OCI-LY7 (cell line): ENCODE measurements at regions not wholly inside any gene's neighbourhood (a gene's known extent, or its start where the extent isn't known, plus 50 kb on each side); places are given as distances from the start of the nearest gene placed in this dataset.
"Not testable (repeated sequence)": the region's sequence is repeated elsewhere in the genome, so short reads cannot be mapped to it uniquely, and the experiment has no call there.

Source experiments
- BruUV-seq: library from RNA; stranded (reverse); fragments of 400-500 nt; replicated peaks from 2 replicates; lab custom pipeline; 2021; lab: Mats Ljungman, UMichigan
- CTCF ChIA-PET: fragments of 300-600 bp; sonication (Branson Sonifier 250); formaldehyde crosslinking; loops from one replicate; lab custom pipeline; 2022; ENCODE audit warnings: antibody characterized with exemption; ENCODE audit not compliant: unreplicated experiment; lab: Charles Lee
- POLR2A ChIA-PET: fragments of 300-600 bp; sonication (Branson Sonifier 250); formaldehyde crosslinking; loops from one replicate; lab custom pipeline; 2022; ENCODE audit warnings: antibody characterized with exemption; lab: Charles Lee
- DNase-seq: peaks from one replicate; pipeline ENCODE4 v3.0.0-alpha.2; 2015; ENCODE audit warnings: low spot score
- H2AFZ ChIP-seq: fragments of 200-600 bp; sonication (generic), shearing (Covaris generic); 2 replicates; pipeline ENCODE4 v1.6.1; 2014; ENCODE audit warnings: mild to moderate bottlenecking, antibody characterized with exemption, low read length, moderate library complexity
- H3K27ac ChIP-seq: fragments of 200-600 bp; sonication (generic); 2 replicates; pipeline ENCODE4 v1.5.1; 2014; ENCODE audit warnings: mixed run types, low read depth, mild to moderate bottlenecking, moderate library complexity, low read length, inconsistent platforms; ENCODE audit not compliant: poor library complexity, severe bottlenecking
- H3K36me3 ChIP-seq: fragments of 200-600 bp; sonication (generic); 2 replicates; pipeline ENCODE4 v1.6.1; 2014; ENCODE audit warnings: mild to moderate bottlenecking, antibody characterized with exemption, low read length, moderate library complexity, mixed read lengths; ENCODE audit not compliant: insufficient read depth
- H3K4me1 ChIP-seq: fragments of 200-600 bp; sonication (generic); 2 replicates; pipeline ENCODE4 v1.5.1; 2014; ENCODE audit warnings: mild to moderate bottlenecking, low read length; ENCODE audit not compliant: insufficient read depth, poor library complexity, severe bottlenecking
- H3K4me2 ChIP-seq: fragments of 200-600 bp; sonication (generic); 2 replicates; pipeline ENCODE4 v1.6.1; 2014; ENCODE audit warnings: mild to moderate bottlenecking, low read length
- H3K4me3 ChIP-seq: fragments of 200-600 bp; sonication (generic); 2 replicates; pipeline ENCODE4 v1.5.1; 2014; ENCODE audit warnings: mild to moderate bottlenecking, low read depth, low read length; ENCODE audit not compliant: poor library complexity, severe bottlenecking
- H3K79me2 ChIP-seq: fragments of 200-600 bp; sonication (generic); 2 replicates; pipeline ENCODE4 v1.6.1; 2016; ENCODE audit warnings: low read depth, mild to moderate bottlenecking, low read length, moderate library complexity, mixed read lengths; ENCODE audit not compliant: insufficient read depth
- H3K9me2 ChIP-seq: fragments of 200-600 bp; sonication (generic); 2 replicates; pipeline ENCODE4 v1.6.1; 2016; ENCODE audit warnings: mild to moderate bottlenecking, low read length, mixed read lengths; ENCODE audit not compliant: insufficient read depth
- H3K9me3 ChIP-seq: fragments of 200-600 bp; sonication (generic); 2 replicates; pipeline ENCODE4 v1.6.1; 2014; ENCODE audit warnings: mild to moderate bottlenecking, mixed run types, low read length, mixed read lengths
- H4K20me1 ChIP-seq: fragments of 200-600 bp; sonication (generic); 2 replicates; pipeline ENCODE4 v1.6.1; 2014; ENCODE audit warnings: mild to moderate bottlenecking, antibody characterized with exemption, low read length, moderate library complexity, mixed read lengths; ENCODE audit not compliant: insufficient read depth
- EZH2phosphoT487 ChIP-seq: fragments of 200-600 bp; sonication (generic); IDR thresholded peaks from 2 replicates; pipeline ENCODE4 v1.6.1; 2018; ENCODE audit warnings: low read depth, borderline replicate concordance, mild to moderate bottlenecking, mixed run types, antibody characterized with exemption, low read length, moderate library complexity, mixed read lengths
- intact Hi-C: fragments of 100-400 bp; cut with micrococcal nuclease; formaldehyde crosslinking; loops from one replicate; pipeline ENCODE4 v1.10.0; 2022; ENCODE audit not compliant: unreplicated experiment
- TF ChIP-seq, protein P1 (sequence below): fragments of 200-600 bp; sonication (generic); conservative IDR thresholded peaks from 2 replicates; pipeline ENCODE4 v1.5.1; 2014; ENCODE audit warnings: mild to moderate bottlenecking, antibody characterized with exemption, low read length, moderate library complexity, mixed read lengths

DNA sequence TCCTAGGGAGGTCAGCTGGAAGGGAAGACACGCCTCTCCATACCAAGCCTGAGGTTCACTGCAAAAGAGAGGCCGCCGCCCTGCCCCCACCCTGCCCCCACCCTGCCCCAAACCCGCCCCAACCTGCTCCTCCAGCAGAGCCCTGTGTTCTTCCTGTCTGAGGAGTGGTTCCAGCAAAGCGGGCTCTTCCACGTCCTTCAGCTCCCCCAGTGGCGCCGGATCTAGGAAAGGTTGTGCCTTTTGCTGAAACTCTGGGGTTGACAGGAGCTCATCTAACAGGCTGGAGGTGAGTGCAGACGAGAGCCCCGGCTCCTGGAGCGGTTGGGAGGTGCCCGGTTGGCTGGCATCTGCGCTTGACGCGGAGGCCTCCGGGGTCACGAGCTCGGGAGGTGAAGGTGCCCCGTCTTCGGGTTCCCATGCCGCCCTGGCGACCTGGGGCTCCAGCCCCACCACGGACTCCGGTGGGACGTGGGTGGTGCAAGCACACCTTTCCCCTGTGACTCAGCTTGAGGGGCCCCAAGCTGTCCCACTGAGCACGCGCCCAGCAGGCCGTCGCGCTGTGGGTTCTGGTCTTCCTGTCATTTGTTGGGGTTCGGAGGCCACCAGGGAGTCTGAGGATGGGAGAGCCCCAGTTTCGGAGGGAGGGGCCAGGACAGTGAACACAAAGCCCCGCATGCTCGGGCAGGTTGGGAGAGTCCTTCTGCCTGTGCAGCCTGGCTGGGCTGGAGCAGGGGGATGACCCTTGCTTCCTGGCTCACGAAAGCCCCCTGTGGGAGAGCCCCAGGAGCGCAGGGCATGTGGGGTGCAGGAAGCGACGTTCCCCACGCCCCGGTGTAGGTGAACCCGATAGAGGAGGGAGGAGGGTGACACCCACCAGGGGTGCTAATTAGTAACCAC is 1467.1 kb downstream of the FOXD4L5 start:
- no peaks in the 10 kb centered on the region for H4K20me1 ChIP-seq
- ChIA-PET POLR2A (interaction anchor here (1.0 kb wide), 2 partner anchors 1017 to 1019 kb away, joined by 3 to 4 read pairs; no protein-coding TSS in a partner anchor), CTCF (interaction anchor here (0.7 kb wide), 1 partner anchor 1017 kb away, joined by 4 read pairs; no protein-coding TSS in a partner anchor)
- no peak overlapping the region; the same call in 1 of the 2 replicates for H2AFZ ChIP-seq
- H3K4me2 ChIP-seq: peak overlapping the region; percentile 71
- H3K27ac ChIP-seq: peak overlapping the region; percentile 23
- intact Hi-C loops: no loop called here
- H3K9me2 ChIP-seq: no peaks in the 10 kb centered on the region
- BruUV-seq: no TSS peak
- H3K4me1 ChIP-seq: peaks cover 11% of the 10 kb centered on the region
- no peaks in the 10 kb centered on the region for H3K9me3 ChIP-seq
- no peaks in the 10 kb centered on the region for H3K79me2 ChIP-seq
- H3K4me3 ChIP-seq: peak overlapping the region; percentile 62
- no peaks in the 10 kb centered on the region for H3K36me3 ChIP-seq
- no peak for TF ChIP-seq EZH2phosphoT487
- TF ChIP-seq, protein P1, sequence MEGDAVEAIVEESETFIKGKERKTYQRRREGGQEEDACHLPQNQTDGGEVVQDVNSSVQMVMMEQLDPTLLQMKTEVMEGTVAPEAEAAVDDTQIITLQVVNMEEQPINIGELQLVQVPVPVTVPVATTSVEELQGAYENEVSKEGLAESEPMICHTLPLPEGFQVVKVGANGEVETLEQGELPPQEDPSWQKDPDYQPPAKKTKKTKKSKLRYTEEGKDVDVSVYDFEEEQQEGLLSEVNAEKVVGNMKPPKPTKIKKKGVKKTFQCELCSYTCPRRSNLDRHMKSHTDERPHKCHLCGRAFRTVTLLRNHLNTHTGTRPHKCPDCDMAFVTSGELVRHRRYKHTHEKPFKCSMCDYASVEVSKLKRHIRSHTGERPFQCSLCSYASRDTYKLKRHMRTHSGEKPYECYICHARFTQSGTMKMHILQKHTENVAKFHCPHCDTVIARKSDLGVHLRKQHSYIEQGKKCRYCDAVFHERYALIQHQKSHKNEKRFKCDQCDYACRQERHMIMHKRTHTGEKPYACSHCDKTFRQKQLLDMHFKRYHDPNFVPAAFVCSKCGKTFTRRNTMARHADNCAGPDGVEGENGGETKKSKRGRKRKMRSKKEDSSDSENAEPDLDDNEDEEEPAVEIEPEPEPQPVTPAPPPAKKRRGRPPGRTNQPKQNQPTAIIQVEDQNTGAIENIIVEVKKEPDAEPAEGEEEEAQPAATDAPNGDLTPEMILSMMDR: no peak
- peak; percentile 49 for DNase-seq

DNA sequence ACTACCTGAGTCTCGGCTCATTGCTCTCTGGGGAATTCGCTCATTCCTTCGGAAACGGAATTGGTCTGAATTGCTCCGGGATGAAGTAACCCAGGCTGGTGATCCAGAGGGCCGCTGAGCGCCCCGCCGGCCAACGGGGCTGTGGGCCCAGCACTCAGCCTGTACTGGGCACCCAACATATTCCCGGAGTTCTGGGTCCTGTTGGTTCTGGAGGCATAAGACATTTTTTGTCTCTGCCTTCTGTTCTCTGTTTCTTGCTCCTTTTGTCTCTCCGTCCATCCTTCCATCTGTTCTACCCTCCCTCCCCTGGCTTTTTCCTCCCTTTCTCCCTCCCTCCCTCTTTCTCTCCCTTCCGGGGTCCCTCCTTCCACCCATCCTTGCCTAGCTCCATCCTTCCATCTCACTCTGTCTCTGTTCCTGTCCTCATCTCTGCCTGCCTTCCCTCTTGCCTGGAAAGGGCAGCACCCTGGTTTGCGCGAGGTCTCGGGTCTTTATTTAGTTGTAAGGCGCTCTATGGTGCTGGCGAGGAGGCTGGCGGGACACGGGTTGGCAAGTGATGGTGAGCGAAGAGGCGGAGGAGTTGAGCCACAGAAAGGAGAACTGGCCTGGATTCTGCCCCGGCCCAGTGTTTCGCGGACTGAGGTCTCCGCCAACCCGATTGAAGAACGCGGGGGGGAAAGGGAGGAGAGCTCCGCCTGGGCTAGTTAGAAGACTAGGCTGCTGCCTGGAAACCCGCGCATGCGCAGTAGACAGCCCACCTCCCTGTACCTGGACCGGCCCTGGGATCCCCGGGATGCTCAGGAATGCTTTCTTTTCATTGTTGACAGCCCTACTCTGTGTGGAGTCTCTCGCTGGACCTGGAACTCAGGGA is 1468.0 kb downstream of the FOXD4L5 start:
- H3K9me2 ChIP-seq: no peaks in the 10 kb centered on the region
- POLR2A ChIA-PET: interaction anchor here (1.0 kb wide), 2 partner anchors 1016 to 1018 kb away, joined by 3 to 4 read pairs; no protein-coding TSS in a partner anchor
- H4K20me1 ChIP-seq: no peaks in the 10 kb centered on the region
- H3K9me3 ChIP-seq: no peaks in the 10 kb centered on the region
- no peaks in the 10 kb centered on the region for H3K79me2 ChIP-seq
- no peaks in the 10 kb centered on the region for H3K36me3 ChIP-seq
- CTCF ChIA-PET: interaction anchor here (0.7 to 0.9 kb wide), 2 partner anchors 1016 to 1018 kb away, joined by 3 to 4 read pairs; no protein-coding TSS in a partner anchor
- peak; percentile 78 for DNase-seq
- peak overlapping the region; percentile 62 for H3K4me3 ChIP-seq
- TF ChIP-seq, protein P1: no peak
- TF ChIP-seq EZH2phosphoT487: no peak
- peak overlapping the region; percentile 71 for H3K4me2 ChIP-seq
- peak overlapping the region; percentile 9 for H3K27ac ChIP-seq
- BruUV-seq: TSS peak; percentile 46
- intact Hi-C loops: no loop called here
- peaks cover 11% of the 10 kb centered on the region for H3K4me1 ChIP-seq
- peak overlapping the region; percentile 79; the same call in 1 of the 2 replicates for H2AFZ ChIP-seq

DNA sequence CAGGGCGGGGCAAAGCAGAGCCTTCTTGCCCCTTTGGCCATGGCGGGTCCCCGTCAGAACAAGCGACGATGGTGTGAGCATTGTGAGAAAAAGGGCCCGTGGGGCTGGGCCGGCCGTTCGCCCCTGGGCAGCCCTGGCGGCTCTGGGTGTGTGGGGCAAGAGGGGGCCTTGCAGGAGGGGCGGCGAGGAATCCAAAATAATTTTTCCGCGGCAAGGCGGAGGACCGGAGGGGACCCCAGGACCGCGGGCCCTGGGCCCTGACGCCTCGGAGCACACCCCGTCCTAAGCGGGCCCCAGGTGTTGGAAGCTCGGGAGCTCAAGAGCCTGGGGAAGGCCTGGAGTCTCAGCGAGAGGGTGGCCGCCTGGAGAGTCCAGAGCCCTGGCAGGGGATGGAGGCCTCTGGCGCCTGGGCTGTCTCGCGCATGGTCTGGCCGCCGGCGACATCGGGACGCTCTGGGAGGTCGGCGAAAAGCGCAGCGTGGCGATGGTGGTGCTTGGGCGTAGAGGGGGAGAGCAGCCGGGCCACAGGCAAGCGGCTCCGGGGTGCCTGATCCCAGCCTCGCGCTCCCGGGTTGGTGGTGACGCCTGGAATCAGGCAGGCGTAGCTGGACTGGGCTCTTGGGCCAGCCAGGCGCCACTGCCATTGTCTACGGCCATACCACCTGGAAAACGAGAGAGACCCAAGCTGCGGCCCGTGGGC is 1469.9 kb downstream of the FOXD4L5 start:
- H3K4me2 ChIP-seq, H3K4me3 ChIP-seq, H3K9me3 ChIP-seq, POLR2A ChIA-PET, H2AFZ ChIP-seq, CTCF ChIA-PET, BruUV-seq, DNase-seq, H3K79me2 ChIP-seq, intact Hi-C loops, H3K36me3 ChIP-seq, H4K20me1 ChIP-seq, H3K27ac ChIP-seq, H3K9me2 ChIP-seq: not testable (repeated sequence)
- H3K4me1 ChIP-seq: peaks cover 11% of the 10 kb centered on the region

DNA sequence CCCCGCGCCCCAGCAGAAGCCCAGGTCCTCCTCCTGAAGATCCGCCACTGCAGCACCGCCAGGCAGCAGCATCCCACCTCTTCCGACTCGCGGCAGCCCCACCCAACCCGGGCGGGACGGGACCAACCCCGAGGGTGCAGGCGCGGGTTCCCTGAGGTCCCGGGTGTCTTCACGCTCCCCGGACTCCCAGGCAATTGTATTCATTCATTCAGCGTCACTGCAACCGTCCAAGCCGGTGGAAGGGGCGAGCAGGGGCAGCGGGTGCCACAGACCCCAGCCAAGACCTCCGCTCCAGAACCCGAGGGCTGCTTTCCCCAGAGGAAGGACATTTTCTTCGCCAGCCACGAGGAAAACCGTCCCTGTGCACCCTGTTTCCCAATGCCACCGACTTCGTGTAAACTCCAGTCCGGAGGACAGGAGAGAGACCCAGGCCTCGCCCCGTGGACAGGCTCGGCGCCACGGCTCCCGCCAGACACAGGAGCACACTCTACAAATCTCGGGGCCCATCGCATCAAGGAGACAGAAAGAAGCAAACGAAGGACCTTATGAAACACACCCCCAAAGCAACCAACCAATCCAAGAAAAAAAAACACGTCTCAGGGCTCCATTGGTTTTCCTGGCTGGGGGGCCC is 1471.5 kb downstream of the FOXD4L5 start:
- intact Hi-C loops, H3K4me2 ChIP-seq, CTCF ChIA-PET, H3K79me2 ChIP-seq, POLR2A ChIA-PET, H3K36me3 ChIP-seq, H3K9me3 ChIP-seq, DNase-seq, BruUV-seq, H3K9me2 ChIP-seq, H2AFZ ChIP-seq, H4K20me1 ChIP-seq, H3K27ac ChIP-seq: not testable (repeated sequence)
- H3K4me1 ChIP-seq: peaks cover 11% of the 10 kb centered on the region
- H3K4me3 ChIP-seq: peak overlapping the region; percentile 31
